Islet precursor cell (in vitro differentiated cells): ENCODE measurements at regions not wholly inside any gene's neighbourhood (a gene's known extent, or its start where the extent isn't known, plus 50 kb on each side); places are given as distances from the start of the nearest gene placed in this dataset.

Experiments used
- DNase-seq: peaks from one replicate; pipeline ENCODE4 v3.0.0-alpha.2; 2018

GRCh38 chr16:14334366-14335080 lies 263.4 kb downstream of the MRTFB start:
- no peak for DNase-seq

- no peak for DNase-seq
Observed at GRCh38 chr16:14333361-14333760, 262.2 kb downstream of the MRTFB start.

GRCh38 chr16:14331020-14331419 lies 259.9 kb downstream of the MRTFB start:
- no peak for DNase-seq

- no peak for DNase-seq
Observed at GRCh38 chr16:14329727-14330350, 258.7 kb downstream of the MRTFB start.

- DNase-seq: no peak
Observed at GRCh38 chr16:14325502-14326401, 254.6 kb downstream of the MRTFB start.

GRCh38 chr16:14324581-14324980 lies 253.5 kb downstream of the MRTFB start:
- no peak for DNase-seq

GRCh38 chr16:14322186-14322585 lies 251.1 kb downstream of the MRTFB start:
- no peak for DNase-seq

GRCh38 chr16:14321542-14321941 lies 250.4 kb downstream of the MRTFB start:
- DNase-seq: no peak

- DNase-seq: no peak
Observed at GRCh38 chr16:14320406-14320805, 249.3 kb downstream of the MRTFB start.
